Mammary epithelial cell (primary cell): ENCODE measurements at regions not wholly inside any gene's neighbourhood (a gene's known extent, or its start where the extent isn't known, plus 50 kb on each side); places are given as distances from the start of the nearest gene placed in this dataset.

ENCODE experiments used
- CTCF ChIP-seq, 2 donors: IDR thresholded peaks in 1 of 2; conservative IDR thresholded peaks in 1 of 2; 2 replicates each; pipeline ENCODE4 v1.5.1; 2011 to 2012; ENCODE audit warnings: inconsistent platforms in 2 of 2, low read length in 2 of 2, mild to moderate bottlenecking in 2 of 2, control low read depth in 1 of 2, low read depth in 1 of 2; ENCODE audit not compliant: insufficient read depth in 1 of 2; ENCODE audit errors: extremely low read depth in 1 of 2
- EZH2 ChIP-seq: IDR thresholded peaks from 2 replicates; pipeline ENCODE4 v1.6.1; 2012; ENCODE audit warnings: low read length, inconsistent platforms, borderline replicate concordance

GRCh38 chr13:82477436-82477835 lies 1404.8 kb downstream of the SLITRK1 start:
- TF ChIP-seq CTCF (conservative IDR thresholded peaks at IDR 0.05 in 1 of 2, IDR thresholded peaks at IDR 0.05 in 1 of 2; ENCODE audit: extremely low read depth in 1 of 2, insufficient read depth in 1 of 2, low read depth in 1 of 2, low read length in 2 of 2) (no peak), EZH2 (no peak)
